Erythroblast (primary cell): ENCODE measurements at regions not wholly inside any gene's neighbourhood (a gene's known extent, or its start where the extent isn't known, plus 50 kb on each side); places are given as distances from the start of the nearest gene placed in this dataset.

Experiments used
- GATA1 ChIP-seq: IDR thresholded peaks from 2 replicates; pipeline ENCODE4 v1.6.1; 2011; ENCODE audit warnings: low read depth, mild to moderate bottlenecking, control low read depth, low read length, moderate library complexity
- POLR2A ChIP-seq: IDR thresholded peaks from 2 replicates; pipeline ENCODE4 v1.6.1; 2011; ENCODE audit warnings: mild to moderate bottlenecking, low read length

GRCh38 chr5:33182986-33183385 lies 257.8 kb upstream of the TARS1 start:
- TF ChIP-seq POLR2A: no peak
- no peak for TF ChIP-seq GATA1
